OCI-LY7 (cell line): ENCODE measurements at regions not wholly inside any gene's neighbourhood (a gene's known extent, or its start where the extent isn't known, plus 50 kb on each side); places are given as distances from the start of the nearest gene placed in this dataset.

Source experiments
- EZH2phosphoT487 ChIP-seq: fragments of 200-600 bp; sonication (generic); IDR thresholded peaks from 2 replicates; pipeline ENCODE4 v1.6.1; 2018; ENCODE audit warnings: low read depth, borderline replicate concordance, mild to moderate bottlenecking, mixed run types, antibody characterized with exemption, low read length, moderate library complexity, mixed read lengths
- TF ChIP-seq, protein P1 (sequence below): fragments of 200-600 bp; sonication (generic); conservative IDR thresholded peaks from 2 replicates; pipeline ENCODE4 v1.5.1; 2014; ENCODE audit warnings: mild to moderate bottlenecking, antibody characterized with exemption, low read length, moderate library complexity, mixed read lengths

DNA sequence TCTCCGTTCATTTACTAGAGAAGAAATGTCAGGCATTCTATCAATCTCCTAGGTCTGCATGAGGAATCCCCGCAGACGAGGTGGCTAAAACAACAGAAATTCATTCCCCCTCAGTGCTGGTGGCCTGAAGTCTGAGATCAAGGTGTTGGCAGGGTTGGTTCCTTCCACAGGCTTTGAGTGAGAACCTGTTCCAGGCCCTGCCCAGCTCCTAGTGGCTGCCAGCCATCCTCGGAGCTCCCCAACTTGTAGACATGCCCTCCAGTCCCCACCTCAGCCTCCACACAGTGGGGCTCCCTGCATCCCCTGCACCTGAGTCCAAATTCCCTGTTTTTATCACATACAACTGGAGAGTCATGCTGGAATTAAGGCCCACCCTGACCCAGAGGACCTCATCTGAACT lies 145.3 kb upstream of the ALKAL2 start:
- TF ChIP-seq, protein P1, sequence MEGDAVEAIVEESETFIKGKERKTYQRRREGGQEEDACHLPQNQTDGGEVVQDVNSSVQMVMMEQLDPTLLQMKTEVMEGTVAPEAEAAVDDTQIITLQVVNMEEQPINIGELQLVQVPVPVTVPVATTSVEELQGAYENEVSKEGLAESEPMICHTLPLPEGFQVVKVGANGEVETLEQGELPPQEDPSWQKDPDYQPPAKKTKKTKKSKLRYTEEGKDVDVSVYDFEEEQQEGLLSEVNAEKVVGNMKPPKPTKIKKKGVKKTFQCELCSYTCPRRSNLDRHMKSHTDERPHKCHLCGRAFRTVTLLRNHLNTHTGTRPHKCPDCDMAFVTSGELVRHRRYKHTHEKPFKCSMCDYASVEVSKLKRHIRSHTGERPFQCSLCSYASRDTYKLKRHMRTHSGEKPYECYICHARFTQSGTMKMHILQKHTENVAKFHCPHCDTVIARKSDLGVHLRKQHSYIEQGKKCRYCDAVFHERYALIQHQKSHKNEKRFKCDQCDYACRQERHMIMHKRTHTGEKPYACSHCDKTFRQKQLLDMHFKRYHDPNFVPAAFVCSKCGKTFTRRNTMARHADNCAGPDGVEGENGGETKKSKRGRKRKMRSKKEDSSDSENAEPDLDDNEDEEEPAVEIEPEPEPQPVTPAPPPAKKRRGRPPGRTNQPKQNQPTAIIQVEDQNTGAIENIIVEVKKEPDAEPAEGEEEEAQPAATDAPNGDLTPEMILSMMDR, result no peak
- TF ChIP-seq EZH2phosphoT487, result no peak
